ENCODE measurements at regions not wholly inside any gene's neighbourhood (a gene's known extent, or its start where the extent isn't known, plus 50 kb on each side); places are given as distances from the start of the nearest gene placed in this dataset.

DNA sequence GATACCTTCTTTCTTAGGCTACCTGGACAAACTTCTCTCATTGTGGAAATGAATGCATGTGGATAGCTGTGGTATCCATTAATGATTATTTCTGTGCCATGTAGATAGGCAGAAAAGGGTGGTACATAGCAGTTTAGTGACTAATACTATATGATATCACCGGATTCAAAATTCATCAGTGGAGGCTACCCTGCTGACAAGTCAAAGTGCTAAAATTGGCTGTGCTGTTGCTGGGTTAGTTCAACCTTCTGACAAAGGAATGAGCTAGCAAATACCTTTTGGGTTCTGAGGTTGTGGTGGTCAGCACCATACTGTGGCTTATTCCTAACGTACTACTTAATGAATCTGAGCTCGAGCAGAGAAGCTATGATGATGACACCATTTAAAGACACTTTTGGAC, 109.1 kb downstream of the TFAP2B start:
- intact Hi-C loops (cut with DNase I): no loop called here
- Histone ChIP-seq H3K27ac (replicated peaks in 1 of 4) (no peak overlapping the region), H3K9me3 (no peaks in the 10 kb centered on the region), H3K4me3 (no peak overlapping the region), H3K4me1 (no peaks in the 10 kb centered on the region), H3K27me3 (no peaks in the 10 kb centered on the region), H3K36me3 (no peaks in the 10 kb centered on the region)
- no peak for DNase-seq (ENCODE audit: extremely low spot score)
- TF ChIP-seq POLR2A (IDR thresholded peaks at IDR 0.05; ENCODE audit: low read depth): no peak
- no peak for TF ChIP-seq POLR2AphosphoS5 (IDR thresholded peaks at IDR 0.05)
- no peak for TF ChIP-seq EP300 (IDR thresholded peaks at IDR 0.05)
- TF ChIP-seq, protein P1, sequence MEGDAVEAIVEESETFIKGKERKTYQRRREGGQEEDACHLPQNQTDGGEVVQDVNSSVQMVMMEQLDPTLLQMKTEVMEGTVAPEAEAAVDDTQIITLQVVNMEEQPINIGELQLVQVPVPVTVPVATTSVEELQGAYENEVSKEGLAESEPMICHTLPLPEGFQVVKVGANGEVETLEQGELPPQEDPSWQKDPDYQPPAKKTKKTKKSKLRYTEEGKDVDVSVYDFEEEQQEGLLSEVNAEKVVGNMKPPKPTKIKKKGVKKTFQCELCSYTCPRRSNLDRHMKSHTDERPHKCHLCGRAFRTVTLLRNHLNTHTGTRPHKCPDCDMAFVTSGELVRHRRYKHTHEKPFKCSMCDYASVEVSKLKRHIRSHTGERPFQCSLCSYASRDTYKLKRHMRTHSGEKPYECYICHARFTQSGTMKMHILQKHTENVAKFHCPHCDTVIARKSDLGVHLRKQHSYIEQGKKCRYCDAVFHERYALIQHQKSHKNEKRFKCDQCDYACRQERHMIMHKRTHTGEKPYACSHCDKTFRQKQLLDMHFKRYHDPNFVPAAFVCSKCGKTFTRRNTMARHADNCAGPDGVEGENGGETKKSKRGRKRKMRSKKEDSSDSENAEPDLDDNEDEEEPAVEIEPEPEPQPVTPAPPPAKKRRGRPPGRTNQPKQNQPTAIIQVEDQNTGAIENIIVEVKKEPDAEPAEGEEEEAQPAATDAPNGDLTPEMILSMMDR (IDR thresholded peaks at IDR 0.05): no peak
- 84% methylated on average over 3 of the region's 3 CpGs for WGBS

DNA sequence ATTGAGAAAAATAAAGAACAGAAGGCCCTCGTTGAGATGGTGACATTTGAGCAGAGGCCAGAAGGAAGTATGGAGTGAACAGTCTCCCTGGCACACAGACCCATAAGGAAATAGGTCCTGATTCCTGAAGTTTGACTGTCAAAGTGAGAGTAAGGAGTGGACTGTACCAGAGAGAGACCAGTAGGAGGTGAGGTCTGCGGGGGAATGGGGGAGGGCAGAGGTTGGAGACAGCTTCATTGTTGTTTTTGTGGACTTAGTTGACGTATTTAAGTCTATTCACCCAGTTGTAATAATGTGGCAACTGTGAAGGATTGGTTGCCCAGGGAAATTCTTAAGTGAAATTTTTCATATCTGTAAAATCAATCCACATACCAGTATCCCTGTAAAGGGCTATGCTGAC, 110.7 kb downstream of the TFAP2B start:
- Histone ChIP-seq H3K27me3 (no peaks in the 10 kb centered on the region), H3K27ac (replicated peaks in 1 of 4) (no peak overlapping the region), H3K9me3 (no peaks in the 10 kb centered on the region), H3K4me3 (no peak overlapping the region), H3K36me3 (no peaks in the 10 kb centered on the region), H3K4me1 (no peaks in the 10 kb centered on the region)
- 81% methylated on average over 3 of the region's 3 CpGs for WGBS
- no peak for DNase-seq (ENCODE audit: extremely low spot score)
- TF ChIP-seq POLR2A (IDR thresholded peaks at IDR 0.05; ENCODE audit: low read depth) (no peak), POLR2AphosphoS5 (IDR thresholded peaks at IDR 0.05) (no peak), EP300 (IDR thresholded peaks at IDR 0.05) (no peak)
- TF ChIP-seq, protein P1 (IDR thresholded peaks at IDR 0.05): no peak
- intact Hi-C loops (cut with DNase I): no loop called here

DNA sequence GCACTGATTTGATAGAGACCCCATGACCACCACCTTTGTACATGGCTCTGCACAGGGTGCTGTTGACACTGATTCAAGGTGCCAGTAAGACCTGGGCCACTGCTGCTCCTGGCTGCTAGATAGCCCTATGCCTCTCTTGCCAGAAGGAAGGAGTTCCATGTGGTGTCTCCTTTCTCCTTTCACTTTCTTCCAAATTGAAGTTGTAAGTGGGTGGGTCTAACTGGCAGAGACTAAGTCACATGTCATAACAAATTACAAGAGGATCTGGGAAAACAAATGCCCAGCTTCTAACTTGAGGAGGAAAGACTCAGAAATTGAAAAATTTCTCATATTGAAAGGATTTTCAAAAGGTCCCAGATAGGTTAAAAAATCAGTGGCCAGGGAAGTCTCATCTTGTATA, 116.8 kb downstream of the TFAP2B start:
- no peaks in the 10 kb centered on the region for H3K9me3 ChIP-seq
- intact Hi-C loops (cut with DNase I): no loop called here
- H3K36me3 ChIP-seq: no peaks in the 10 kb centered on the region
- no peak for TF ChIP-seq POLR2A (IDR thresholded peaks at IDR 0.05; ENCODE audit: low read depth)
- TF ChIP-seq POLR2AphosphoS5 (IDR thresholded peaks at IDR 0.05): no peak
- TF ChIP-seq, protein P1 (IDR thresholded peaks at IDR 0.05): no peak
- TF ChIP-seq EP300 (IDR thresholded peaks at IDR 0.05): no peak
- no peak overlapping the region for H3K4me3 ChIP-seq
- no peak for DNase-seq (ENCODE audit: extremely low spot score)
- peak overlapping the region in 1 of 4 donors; percentile 7 for H3K27ac ChIP-seq (replicated peaks in 1 of 4)
- no peaks in the 10 kb centered on the region for H3K27me3 ChIP-seq
- peaks cover 0 to 4% (median 0%) of the 10 kb centered on the region in 4 donors for H3K4me1 ChIP-seq

DNA sequence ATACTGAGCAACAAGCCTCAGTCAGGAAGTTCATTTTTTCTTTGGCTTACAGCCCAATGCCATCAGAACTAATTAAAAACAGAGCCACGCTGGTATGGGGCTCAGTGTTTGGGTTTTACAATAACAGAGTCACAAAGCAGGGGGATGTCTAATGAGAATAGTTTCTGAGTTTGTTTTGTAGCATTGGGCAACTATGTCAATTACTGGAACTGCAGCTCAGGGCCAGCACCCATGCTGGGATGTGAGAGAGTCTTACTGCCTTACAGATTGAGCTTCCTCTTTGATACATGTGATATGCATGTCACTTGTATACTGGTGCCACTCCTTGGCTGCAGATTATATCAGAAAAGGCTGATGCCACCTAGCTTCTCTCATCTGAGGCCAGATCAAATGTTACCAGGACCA, 117.6 kb downstream of the TFAP2B start:
- H3K27ac ChIP-seq (replicated peaks in 1 of 4): no peak overlapping the region
- intact Hi-C loops (cut with DNase I): no loop called here
- H3K4me3 ChIP-seq: no peak overlapping the region
- H3K27me3 ChIP-seq: no peaks in the 10 kb centered on the region
- WGBS: 16% methylated on average over 1 of the region's 1 CpG
- H3K4me1 ChIP-seq: peaks cover 0 to 4% (median 0%) of the 10 kb centered on the region in 4 donors
- no peaks in the 10 kb centered on the region for H3K36me3 ChIP-seq
- TF ChIP-seq POLR2AphosphoS5 (IDR thresholded peaks at IDR 0.05) (no peak), EP300 (IDR thresholded peaks at IDR 0.05) (no peak), POLR2A (IDR thresholded peaks at IDR 0.05; ENCODE audit: low read depth) (no peak)
- TF ChIP-seq, protein P1 (IDR thresholded peaks at IDR 0.05): no peak
- DNase-seq (ENCODE audit: extremely low spot score): no peak
- H3K9me3 ChIP-seq: no peaks in the 10 kb centered on the region

DNA sequence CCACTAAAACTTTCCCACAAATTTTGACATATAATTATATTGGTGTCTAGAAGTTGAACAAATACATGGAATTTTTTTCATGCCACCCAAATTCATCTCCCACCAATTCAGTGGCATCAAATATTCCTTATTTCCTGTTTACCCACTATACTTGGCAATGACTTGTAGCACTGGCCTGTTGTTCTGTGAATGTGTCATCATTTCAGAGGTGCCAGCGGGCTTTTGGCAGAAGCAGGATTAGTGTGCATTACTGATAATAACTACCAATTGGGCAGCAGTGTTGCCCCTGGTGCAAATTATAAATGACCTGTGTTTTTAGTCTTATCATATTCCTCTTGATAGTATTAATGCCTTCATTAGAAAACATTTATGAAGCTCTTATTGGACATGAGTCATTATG, 121.3 kb downstream of the TFAP2B start:
- TF ChIP-seq, protein P1 (IDR thresholded peaks at IDR 0.05): no peak
- no peak for TF ChIP-seq POLR2AphosphoS5 (IDR thresholded peaks at IDR 0.05)
- no peak for TF ChIP-seq EP300 (IDR thresholded peaks at IDR 0.05)
- no peak for TF ChIP-seq POLR2A (IDR thresholded peaks at IDR 0.05; ENCODE audit: low read depth)

More for the DNA sequence above, 121.3 kb downstream of the TFAP2B start:
- DNase-seq (ENCODE audit: extremely low spot score): no peak
- intact Hi-C loops (cut with DNase I): no loop called here
- Histone ChIP-seq H3K4me1 (peaks cover 0 to 4% (median 0%) of the 10 kb centered on the region in 4 donors), H3K9me3 (no peaks in the 10 kb centered on the region), H3K27ac (replicated peaks in 1 of 4) (no peak overlapping the region), H3K4me3 (no peak overlapping the region), H3K27me3 (no peaks in the 10 kb centered on the region), H3K36me3 (no peaks in the 10 kb centered on the region)
- 88% methylated on average over 1 of the region's 1 CpG for WGBS
